NCI-H187 treated with DMSO at 0.1 percent for 48 hours (cell line): ENCODE measurements at regions not wholly inside any gene's neighbourhood (a gene's known extent, or its start where the extent isn't known, plus 50 kb on each side); places are given as distances from the start of the nearest gene placed in this dataset.
A peak's percentile ranks its signal among the peaks of the same experiment; 100 is the strongest.
"Not testable (repeated sequence)": the region's sequence is repeated elsewhere in the genome, so short reads cannot be mapped to it uniquely, and the experiment has no call there.

Source experiments
- DNase-seq: peaks from one replicate; lab custom pipeline; 2025; lab: John Stamatoyannopoulos, UW

DNA sequence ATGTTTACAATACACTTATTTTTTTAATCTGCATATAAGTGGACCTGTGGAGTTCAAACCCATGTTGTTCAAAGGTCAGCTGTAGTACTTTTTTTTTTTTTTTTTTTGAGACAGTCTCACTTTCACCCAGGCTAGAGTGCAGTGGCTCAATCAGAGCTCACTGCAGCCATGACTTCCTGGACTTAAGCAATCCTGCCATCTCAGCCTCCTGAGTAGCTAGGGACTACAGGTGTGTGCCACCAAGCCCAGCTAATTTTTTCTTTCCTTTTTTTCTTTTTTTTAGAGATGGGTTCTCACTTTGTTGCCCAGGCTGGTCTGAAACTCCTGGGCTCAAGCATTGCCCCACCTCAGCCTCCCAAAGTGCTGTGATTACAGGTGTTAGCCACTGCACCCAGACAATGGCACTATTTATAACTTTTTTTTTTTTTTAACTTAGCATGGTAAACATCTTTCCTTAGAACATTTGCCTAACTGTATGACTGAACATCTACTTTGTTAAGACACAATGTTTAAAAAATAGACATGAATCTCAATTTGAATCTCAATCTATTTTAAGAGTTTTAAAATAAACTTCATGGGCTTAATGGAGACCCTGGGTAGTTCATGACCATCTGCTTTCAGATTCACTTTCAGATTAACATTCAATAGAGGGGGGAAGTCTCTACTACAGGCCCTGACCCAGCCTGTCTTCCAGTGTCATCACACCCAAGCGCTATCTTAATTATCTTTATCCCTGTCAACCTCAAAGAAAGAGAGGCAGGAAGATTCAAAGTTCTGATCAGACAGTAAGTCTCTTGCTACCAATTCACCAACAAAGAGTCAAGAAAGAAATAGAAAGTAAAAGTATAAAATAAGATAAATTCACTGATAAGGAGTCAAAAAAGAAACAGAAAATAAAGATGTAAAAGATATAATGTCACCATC, 97.7 kb upstream of the DOCK9 start:
- DNase-seq = no peak

DNA sequence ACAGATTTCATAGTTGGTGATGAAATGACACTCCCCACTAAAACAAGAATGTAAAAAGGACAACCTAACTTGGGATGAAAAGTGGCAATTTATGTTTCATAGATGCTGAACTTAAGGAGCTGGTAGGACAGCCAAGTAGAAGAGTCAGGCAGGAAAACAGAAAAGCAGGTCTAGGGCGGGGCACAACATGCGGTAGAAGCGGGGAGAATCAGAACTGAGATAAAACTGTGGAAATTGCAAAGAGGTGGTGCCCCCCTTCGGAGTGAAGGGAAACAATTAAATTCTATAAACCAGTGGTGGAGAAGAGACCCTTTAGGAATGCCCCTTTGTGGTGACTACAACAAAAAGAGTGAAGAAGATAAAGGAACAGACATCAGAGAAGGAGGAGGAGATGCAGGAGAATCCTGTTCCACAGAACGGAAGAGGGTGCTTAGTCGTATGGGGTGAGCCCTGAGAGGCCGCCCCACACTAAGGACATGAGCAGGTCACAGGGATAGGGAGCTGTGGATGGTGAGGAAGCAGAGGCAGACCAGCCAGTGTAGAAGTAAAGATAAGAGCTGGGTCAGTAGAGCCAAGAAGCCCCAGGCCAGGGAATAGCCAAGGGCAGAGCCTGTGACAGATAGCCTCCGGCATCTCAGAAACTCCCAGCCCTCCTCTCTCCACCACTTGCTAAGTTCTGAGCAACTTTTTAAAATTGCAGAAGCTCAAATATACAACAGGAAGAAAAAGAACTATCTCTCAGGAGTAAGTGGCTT, 100.3 kb upstream of the DOCK9 start:
- no peak for DNase-seq

DNA sequence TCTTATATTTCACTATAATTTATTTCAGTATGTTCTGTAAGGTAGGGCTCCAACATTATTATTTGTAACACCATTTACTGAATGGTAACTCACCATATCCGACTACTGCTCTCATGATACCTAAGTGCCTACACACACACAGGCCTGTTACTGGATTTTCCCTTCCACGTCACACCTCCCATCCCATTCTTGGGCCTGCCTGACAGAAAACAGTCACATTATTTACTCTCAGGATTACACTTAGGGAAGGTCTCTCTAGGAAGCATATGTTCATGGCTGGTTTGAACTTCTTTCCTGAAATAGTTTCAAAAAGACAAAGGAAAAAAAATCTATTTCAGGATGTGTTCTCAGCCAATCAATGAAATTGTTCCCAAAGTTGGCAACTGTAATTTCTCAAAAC, 102.3 kb upstream of the DOCK9 start:
- no peak for DNase-seq

DNA sequence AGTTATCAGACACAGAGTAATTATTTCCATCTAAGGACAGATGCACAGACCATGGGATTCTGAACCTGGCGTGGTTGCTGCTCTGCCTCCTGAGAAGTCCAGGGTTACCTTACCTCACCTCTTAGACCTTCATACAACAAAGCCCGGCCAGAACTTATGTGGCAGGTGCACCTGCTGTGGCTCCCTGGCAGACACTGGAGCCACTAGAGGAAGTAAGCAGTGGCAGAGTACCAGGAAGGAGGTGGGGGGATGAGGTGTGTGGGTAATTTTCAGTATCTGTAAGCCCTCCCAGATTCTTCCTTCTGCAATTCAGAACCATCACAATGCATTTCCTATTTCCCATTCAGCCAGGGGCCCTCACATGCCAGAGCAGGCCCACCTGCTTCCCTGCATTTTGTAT, 106.1 kb upstream of the DOCK9 start:
- DNase-seq = no peak

DNA sequence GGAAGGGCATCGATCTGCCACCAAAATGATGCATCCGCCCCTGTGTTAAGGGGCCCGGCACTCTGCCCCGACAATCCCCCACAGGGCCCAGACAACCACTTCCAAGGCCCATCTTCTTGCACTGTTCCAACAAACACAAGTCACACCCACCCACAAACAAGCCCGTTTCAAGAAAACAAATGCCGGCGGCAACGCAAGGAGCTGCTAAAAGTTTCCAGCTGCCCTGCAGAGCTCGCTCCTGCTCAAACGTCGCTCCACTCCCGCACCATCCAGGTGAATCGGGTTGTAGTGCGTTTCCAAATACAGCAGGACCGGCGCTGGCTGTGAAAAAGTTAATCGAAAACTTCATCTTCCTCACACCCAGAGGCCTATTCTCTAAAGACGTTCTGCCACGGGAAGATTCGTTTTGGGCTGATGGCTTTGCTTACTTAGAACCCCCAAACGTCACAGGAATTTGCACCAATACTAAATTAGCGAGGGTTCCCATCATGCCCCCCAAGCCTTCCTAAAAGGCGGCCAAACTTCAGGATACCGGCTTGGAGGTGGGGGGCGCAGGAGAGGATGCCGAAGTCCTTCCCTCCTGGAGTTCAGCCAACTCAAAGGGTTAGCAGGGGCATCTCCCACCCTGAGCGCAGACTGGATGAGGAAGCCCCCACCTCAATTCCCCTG, 107.4 kb upstream of the DOCK9 start:
- no peak for DNase-seq

DNA sequence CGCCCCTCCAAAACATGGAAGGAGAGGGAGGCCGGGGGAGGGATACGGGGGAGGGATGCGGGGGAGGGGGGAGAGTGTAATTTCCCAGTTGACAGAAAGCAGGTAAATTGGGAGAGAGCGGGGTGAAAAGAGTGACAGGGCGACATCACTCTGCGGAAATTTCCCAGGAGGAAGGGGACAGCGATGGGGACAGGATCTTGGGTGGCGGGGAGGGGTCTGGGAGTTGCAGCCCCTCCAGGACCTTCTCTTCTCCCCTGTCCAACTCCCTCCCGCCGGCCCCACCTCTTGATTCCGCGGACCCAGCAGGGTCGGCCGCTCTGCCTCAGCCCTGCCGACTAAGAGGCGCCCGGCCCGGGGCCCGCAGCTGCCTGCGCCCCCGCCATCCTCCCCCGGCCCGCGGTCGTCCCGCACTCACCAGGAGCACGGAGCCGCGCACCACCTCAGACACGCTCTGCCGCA, 108.0 kb upstream of the DOCK9 start:
- no peak for DNase-seq

- DNase-seq = no peak
Measured at GRCh38 chr13:99086267-99087097, 108.6 kb upstream of the DOCK9 start.

DNA sequence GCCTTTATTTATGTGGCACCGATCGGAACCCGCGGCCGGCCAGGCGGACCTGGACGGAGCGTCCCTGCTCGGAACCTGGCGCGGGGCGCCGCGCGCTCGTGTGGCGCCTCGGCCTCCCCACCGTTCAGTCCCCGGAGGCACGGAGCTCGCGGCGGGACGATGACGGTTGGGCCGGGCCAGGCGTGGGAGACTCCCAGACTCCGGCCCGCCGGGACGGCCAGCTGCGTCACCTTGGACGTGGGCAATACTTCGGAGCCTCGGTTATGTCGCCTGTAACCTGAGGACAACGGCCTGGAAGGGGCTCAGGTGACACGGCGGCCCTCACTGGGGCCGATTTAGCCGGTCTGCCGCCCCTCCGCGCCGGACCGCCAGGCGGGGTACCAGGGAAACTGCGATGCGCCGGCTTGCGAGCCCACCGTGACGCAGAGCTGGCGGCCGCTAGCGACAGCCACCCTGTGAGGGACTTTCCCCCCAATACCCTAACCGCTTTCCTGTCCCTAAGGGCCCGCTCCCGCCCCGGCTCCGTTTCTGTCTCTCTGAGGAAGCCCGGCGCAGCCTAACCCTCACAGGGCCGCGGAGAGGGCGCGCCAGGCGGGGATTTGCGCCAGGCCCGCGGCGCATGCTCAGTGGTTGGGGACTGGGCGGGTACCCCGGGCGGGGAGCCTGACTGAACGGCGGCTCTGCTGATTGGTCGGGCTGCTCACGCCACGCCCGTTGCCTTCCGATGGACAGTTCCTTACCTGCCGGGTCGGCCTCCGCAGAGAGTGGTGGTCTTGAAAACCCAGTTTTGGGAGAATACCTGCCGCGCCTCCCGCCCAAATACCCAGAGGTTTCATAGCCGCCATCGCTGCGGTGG, 109.5 kb upstream of the DOCK9 start:
- peak; percentile 83 for DNase-seq

GRCh38 chr13:99087954-99088491, 110.2 kb upstream of the DOCK9 start:
- peak; percentile 72 for DNase-seq

GRCh38 chr13:99093997-99094396, 106.7 kb upstream of the UBAC2 start:
- DNase-seq = no peak

DNA sequence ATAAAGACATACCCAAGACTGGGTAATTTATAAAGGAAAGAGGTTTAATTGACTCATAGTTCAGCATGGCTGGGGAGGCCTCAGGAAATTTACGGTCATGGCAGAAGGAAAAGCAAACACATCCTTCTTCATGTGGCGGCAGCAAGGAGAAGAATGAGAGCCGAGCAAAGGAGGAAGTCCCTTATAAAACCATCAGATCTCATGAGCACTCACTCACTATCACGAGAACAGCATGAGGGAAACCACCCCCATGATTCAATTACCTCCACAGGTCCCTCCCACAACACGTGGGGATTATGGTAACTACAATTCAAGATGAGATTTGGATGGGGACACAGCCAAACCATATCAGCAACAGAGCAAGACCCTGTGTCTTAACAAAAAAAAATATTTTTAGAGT, 98.8 kb upstream of the UBAC2 start:
- not testable (repeated sequence) for DNase-seq

- no peak for DNase-seq
Measured at GRCh38 chr13:99103536-99103935, 97.1 kb upstream of the UBAC2 start.

DNA sequence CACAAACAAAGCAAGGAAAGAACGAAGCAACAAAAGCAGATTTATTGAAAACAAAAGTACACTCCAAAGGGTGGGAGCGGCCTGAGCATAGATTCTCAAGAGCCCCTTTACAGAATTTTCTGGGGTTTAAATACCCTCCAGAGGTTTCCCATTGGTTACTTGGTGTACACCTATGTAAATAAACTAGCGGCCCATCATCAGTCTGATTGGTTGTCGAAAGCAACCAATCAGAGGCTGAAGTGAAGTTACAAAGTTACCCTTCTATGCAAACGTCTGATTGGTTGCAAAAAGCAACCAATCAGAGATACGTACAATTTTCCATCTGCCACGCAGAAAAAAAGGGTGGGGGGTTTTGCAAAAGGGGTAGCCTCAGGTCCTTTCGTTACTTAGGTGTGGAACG, 96.3 kb upstream of the UBAC2 start:
- no peak for DNase-seq

DNA sequence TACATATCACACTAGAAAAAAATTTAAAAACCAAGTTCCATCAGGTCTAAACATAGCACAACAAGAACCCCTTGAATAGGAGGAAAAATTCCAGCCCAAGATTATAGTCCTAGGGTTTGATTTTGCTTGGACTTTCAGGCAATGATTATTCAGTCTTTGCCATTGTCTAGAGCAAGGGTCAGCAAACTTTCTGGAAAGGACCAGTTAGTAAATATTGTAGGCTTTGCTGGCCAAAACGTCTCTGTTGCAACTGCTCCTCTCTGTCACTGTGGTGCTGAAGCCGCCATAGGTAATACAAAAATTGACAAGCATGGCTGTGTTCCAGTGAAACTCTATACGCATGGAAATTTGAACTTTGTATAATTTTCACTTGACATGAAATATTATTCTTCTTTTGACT, 95.5 kb upstream of the UBAC2 start:
- no peak for DNase-seq

DNA sequence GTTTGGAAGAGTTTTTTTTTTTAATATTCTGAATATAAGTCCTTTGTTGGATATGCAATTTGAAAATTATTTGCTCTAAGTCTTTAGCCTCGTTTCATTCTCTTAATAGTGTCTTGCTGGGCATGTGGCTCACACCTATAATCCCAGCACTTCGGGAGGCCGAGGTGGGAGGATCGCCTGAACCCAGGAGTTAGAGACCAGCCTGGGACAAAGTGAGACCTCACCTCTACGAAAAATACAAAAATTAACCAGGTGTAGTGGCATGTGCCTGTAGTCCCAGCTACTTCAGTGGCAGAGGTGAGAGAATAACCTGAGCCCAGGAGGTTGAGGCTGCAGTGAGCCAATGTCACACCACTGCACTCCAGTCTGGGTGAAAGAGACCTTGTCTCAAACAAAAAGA, 87.3 kb upstream of the UBAC2 start:
- DNase-seq = no peak

DNA sequence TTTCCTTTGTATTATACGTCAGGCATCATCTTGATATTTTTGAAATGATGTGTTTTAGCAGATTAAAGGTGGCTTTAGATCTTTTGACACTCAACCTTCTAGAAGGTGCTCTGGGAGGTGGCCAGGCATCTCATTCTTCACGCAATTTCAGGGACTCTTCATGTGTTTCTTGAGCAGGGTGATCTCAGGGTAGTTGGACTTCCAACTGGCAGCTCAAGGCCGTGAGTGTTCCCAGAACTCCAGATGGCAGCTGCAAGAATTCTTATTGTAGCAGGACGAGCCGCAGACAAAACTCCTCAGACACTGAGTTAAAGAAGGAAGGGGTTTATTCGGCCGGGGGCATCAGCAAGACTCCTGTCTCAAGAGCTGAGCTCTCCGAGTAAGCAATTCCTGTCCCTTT, 82.5 kb upstream of the UBAC2 start:
- DNase-seq = no peak

GRCh38 chr13:99119656-99120055, 81.0 kb upstream of the UBAC2 start:
- DNase-seq = no peak

GRCh38 chr13:99120751-99121150, 79.9 kb upstream of the UBAC2 start:
- DNase-seq = no peak

DNA sequence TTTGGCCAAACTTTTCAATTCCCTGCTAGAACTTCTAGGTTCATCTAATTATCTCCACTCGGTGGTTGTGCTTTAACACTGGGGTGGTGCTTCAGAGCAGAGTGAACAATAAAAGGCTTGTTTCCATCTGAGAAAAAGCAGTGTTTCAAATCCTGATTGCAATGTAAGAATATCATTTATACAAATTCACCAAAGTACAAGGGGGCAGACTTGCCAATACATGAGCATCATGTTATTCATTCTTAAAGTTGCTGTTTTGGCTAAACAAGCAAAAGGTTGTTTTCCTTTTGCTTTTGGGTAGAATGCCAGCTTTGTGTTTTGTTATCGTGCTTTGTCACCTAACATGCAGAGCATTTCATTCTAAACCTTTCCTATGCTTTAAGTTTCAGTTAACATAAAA, 78.5 kb upstream of the UBAC2 start:
- no peak for DNase-seq
